ENCODE measurements at regions not wholly inside any gene's neighbourhood (a gene's known extent, or its start where the extent isn't known, plus 50 kb on each side); places are given as distances from the start of the nearest gene placed in this dataset.
"Not testable (repeated sequence)": the region's sequence is repeated elsewhere in the genome, so short reads cannot be mapped to it uniquely, and the experiment has no call there.

- no peak for DNase-seq
These were observed 179.9 kb downstream of the ADSS2 start for GRCh38 chr1:244271691-244272308.

- DNase-seq = peak; percentile 9
These were observed 179.0 kb downstream of the ADSS2 start for GRCh38 chr1:244272471-244273261.

DNA sequence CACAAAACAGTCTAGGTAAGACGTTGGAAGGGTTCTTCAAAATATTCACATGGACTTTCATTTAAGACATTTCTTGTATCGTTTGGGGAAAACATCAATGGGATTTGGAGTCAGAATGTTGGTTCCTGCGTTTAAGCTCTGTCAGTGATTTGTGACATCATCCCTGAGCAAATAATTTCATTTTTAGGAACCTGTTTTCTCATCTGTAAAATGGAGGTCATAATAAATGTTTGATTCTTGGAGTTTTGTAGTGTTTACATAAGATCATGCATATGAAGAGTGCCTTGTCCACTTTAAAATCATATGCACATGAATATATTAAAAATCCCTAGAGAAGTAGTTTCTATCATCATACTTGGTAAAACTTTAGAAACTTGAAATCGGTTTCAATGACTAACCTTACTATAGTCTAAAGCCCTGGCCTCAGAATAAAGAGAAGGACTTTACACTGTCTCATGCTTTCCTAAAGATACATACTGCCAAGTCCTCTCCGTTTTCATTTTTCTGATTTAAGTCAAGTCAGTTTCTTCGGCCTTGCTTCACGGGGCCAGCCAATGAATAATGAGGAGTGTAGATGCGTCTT is 178.4 kb downstream of the ADSS2 start:
- DNase-seq = no peak

DNA sequence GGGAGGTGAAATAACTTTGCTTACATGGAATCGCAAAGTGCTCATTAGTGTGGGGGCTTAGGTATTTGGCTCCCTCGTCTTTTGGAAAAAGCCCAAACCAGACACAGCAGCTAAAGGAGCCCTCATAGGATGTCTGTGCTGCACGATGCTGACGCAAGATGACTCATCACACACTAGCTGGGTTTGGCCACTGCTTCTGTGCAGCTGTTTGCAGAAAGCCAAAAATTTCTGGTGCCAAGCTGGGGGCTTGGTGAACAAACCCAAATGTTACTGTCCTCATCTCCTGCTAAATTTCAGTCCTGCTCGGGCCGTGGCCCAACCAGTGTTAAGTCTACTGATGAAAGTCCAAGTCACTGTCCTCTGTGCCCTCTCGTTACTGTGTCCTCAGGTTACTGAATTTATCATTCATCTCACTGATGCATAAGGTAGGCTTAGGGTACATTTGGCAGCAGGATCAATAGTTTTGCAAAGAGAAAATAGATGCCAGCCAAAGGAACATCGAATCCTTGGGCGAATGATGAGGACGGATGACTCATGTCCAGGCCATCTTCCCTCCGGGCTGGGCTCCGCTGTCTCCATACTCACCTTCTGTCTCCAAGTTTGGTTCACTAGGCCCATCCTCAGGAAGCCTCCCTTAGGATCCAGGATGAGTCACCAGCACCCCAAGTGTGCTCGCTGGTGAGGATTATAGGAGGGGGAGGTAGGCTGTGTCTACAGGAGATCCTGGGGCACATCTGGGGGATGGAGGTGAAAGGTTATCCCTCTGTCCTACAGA is 177.7 kb downstream of the ADSS2 start:
- no peak for DNase-seq

DNA sequence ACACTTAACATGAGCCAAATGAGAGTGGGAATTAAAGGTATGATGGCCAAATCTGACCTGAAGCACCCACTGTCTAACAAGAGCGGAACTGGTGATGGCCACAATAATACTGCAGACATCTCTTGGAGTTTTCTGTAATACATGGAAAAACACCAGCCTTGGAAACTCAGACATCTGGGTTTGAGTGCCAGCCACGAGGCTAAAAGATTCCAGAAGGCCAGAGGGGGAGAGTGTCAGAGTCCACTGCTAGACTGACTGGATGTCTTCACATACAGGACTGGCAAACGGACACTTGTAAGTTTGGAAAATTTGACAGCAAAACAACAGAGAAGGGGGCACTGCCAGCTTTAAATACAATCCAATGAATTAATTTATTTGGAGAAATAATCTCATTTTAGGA is 175.1 kb downstream of the ADSS2 start:
- DNase-seq = no peak

- no peak for DNase-seq
These were observed 171.5 kb downstream of the ADSS2 start for GRCh38 chr1:244280201-244280600.

- DNase-seq = no peak
These were observed 170.8 kb downstream of the ADSS2 start for GRCh38 chr1:244280859-244281258.

GRCh38 chr1:244283772-244284171 is 167.9 kb downstream of the ADSS2 start:
- DNase-seq = no peak

DNA sequence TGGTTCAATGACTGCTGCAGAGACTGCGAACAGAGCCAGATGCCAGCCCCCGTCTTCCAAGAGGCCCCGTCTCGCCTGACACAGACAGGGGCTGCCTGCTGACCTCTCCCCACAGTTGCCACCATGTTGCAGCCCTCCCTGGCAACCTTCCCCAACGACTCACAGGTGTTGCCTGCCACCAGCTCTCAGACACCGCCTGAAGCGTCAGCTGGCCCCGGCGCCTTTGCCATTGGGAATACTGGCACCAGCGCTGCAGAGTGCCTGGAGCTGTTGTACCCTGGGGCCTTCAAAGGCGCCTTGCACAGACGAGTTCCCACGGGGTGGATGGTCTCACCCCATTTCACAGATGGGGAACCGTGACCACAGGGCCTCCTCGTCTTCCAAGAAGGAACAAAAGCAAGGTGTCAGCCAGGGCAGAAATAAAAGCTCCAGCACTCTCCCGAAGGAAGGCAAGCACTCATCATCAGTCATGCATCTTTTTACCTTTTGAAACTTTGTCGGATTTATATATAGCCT is 167.0 kb downstream of the ADSS2 start:
- no peak for DNase-seq

- no peak for DNase-seq
These were observed 165.4 kb downstream of the ADSS2 start for GRCh38 chr1:244286341-244286740.

- no peak for DNase-seq
These were observed 164.0 kb downstream of the ADSS2 start for GRCh38 chr1:244287726-244288125.

GRCh38 chr1:244288663-244289062 is 163.0 kb downstream of the ADSS2 start:
- DNase-seq = no peak

DNA sequence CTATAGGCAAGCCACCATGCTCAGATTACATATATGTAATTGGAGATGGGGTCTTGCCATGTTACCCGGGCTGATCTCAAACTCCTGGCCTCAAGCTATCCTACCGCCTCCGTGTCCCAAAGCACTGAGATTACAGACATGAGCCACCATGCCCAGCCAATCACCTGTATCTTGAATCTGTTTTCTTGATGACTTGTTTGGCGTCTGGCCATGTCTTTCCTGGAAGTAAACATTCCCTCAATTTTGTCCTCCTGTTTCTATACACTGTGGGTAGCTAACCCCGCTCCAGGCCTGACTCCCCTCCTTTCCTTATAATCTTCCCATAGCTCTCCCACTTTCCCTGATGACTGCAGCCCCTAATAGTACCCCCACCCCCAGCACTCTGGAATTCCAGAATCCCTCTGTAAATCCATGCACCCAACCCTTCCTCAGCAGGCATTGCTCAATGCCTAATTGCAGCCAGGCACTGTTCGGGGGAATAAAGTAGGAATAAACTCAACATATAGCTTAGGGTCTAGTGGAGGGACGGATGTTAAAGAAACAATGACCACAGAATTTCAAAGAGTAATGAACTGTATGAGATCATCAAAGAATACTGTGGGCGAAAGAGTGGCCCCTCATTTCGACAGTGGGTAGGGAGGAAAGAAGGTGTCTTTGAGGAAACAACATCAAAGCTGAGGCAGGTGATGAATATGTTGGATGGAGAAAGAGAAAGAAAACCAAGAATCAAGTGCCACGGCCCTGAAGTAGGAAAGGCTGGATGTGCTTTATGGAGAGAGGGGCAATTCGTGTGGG is 161.5 kb downstream of the ADSS2 start:
- DNase-seq = no peak

DNA sequence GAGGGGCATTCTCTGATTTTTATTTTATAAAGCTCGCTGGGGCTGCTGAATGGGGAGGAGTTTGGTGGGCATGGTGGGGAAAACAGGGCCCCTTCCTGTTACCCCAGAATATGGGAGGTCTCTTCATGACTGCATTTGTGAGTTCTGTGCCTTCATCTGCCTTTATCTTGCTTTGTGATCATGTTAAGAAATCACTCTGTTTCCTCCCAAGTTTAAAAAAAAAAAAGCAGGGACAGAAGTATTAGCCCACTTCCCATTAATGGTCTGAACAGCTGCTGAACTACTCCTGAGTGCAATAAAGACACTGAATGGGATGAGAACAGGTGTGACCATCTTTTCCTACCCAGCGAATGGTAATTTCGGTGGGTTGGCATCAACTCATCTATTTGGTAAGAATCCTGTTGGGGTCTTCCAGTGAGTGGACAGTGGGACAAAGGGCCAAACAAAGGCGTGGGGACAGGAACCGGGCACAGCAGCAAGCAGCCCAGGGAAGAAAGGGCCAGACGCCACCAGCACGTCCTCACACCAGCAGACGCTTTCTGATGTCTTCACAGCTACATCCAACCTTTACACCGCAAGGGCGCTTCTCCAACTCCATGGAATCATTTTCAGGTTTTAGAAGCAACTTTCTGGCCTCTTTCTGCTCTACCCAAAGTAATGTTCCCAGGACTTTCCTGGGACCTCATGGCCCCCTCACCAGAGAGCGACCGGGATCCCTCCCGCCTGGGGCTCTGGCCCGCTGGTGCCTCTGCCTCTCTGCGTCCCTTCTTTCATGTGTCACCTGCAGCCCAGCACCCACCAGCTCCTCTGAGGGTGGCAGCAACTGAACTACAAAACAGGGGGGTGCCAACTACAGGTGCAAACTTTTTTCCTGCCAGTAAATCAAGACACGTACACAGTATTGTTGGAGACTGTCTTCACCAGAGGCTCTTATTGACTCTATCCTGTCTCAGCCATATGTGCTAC is 160.2 kb downstream of the ADSS2 start:
- DNase-seq = no peak

- no peak for DNase-seq
These were observed 157.0 kb downstream of the ADSS2 start for GRCh38 chr1:244294599-244295224.

- no peak for DNase-seq
These were observed 155.7 kb downstream of the ADSS2 start for GRCh38 chr1:244296003-244296402.

DNA sequence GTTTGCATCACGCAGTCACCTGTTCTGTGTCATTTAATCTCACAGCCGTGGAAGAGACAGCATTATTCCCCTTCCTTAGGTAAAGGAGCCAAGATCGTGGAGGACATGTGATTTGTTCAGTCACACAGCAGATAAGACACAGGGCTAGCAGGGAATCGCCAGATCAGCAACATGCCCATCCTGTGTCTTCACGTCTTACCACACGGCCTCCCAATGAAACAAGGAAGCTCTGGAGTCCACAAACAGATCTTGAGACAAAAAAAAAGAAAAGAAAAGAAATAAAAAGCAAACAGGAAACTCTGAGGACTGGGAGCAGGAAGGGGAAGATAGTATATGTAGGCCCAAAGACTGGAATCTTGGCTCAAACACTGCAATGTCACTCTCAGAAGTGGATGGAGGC is 155.3 kb downstream of the ADSS2 start:
- DNase-seq = no peak

DNA sequence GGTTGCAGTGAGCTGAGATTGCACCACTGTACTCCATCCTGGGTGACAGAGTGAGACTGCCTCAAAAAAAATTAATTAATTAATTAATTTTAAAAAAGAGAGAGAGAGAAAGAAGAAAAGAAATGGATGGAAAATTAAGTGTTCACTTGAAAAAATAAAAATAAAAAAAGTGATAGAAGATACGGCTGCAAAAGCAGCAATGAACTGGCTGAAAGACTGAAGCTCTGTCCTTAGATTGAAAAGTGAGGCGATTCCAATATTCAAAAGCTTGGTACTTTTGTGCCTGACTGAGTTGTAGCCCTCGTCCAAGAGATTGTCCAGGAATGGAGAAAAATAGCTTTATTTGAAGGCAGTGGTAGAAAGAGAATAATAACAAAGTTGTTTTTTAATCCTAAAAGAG is 154.6 kb downstream of the ADSS2 start:
- DNase-seq = no peak

DNA sequence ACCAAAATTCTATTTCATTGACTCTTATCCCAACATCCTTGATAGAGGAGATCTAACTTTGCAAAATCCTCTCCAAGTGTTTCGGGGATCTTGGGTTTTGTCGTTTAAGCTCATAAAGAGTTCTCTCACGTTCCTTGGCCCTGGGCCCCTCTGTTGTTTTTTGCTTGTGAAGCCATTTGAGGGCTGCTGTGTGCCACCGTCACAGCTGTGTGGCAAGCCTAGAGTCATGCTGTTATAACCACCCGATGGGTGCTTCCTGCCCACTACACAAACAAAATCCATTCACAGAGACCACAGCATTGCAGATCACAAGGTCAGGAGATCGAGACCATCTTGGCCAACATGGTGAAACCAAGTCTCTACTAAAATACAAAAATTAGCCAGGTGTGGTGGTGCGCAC is 154.1 kb downstream of the ADSS2 start:
- no peak for DNase-seq

- not testable (repeated sequence) for DNase-seq
These were observed 151.7 kb downstream of the ADSS2 start for GRCh38 chr1:244300029-244300375.

- no peak for DNase-seq
These were observed 150.0 kb downstream of the ADSS2 start for GRCh38 chr1:244301595-244302130.

Data from NCI-H510A (cell line).